NK-92 treated with Interleukin-12 subunit alpha and Interleukin-12 subunit beta, amount 100 ng/mL, for 24 hours (cell line): ENCODE measurements at regions not wholly inside any gene's neighbourhood (a gene's known extent, or its start where the extent isn't known, plus 50 kb on each side); places are given as distances from the start of the nearest gene placed in this dataset.

Experiments
- DNase-seq: peaks from one replicate; lab custom pipeline; 2025; lab: John Stamatoyannopoulos, UW

DNA sequence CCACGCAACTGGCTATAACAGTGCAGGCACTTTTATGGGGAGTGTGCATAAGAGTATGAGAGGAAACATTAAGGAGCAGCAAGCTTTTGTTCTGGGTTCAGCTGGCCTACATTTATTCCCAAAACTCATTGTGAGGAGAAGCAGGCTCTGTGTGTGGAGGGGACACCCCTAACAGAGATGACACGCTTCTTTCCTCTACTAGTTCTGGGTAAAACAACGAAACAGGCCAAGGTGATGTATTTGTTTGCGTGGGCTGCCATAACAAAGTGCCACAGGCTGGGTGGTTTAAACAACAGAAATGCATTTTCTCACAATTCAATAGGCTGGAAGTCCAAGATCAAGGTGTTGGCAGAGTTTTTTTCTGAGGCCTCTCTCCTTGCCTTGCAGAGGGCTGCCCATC, 488.6 kb downstream of the MID1IP1 start:
- no peak for DNase-seq

GRCh38 chrX:39293203-39293602, 491.9 kb downstream of the MID1IP1 start:
- DNase-seq, result no peak

- no peak for DNase-seq
These were observed 495.2 kb downstream of the MID1IP1 start for GRCh38 chrX:39296472-39296871.

DNA sequence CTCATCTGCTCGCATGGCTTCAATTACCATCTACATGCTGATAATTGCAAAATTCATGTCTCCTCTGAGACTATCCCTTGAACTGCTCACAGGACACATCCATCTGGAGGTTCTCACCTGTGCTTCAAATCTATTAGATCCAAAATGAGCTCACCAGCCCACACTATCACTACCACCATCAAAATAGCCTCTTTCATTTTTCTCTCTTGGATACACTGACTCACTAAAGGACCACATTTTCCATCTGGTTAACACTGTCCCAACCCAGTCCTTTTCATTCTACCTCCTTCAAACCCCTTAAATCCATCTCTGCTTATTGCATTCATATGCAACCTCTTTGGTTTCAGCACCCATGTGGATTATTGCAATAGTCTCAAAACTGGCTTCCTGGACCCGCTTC, 497.6 kb downstream of the MID1IP1 start:
- no peak for DNase-seq

- no peak for DNase-seq
These were observed 498.4 kb downstream of the MID1IP1 start for GRCh38 chrX:39299615-39300014.

DNA sequence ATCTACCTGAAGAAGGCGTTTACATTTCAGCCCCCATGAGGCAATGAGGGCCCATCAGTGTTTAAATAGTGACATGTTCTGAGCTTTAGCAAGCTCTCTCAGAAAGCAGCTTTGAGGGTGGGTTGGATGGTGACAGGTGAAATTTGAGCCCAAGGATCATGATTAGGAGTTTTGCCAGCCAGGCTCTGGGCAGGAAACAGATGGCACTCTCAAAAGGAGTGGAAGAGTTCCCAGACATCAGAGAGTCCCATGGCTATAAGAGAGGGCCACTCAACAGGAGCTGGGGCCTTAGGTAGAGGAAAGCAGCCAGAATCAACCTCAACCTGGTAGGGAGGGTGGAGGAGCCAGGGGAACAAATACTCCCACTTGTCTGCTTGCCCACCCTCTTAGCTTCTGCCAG, 499.8 kb downstream of the MID1IP1 start:
- no peak for DNase-seq

- DNase-seq, result no peak
These were observed 501.6 kb downstream of the MID1IP1 start for GRCh38 chrX:39302838-39303237.

GRCh38 chrX:39304746-39305145, 503.5 kb downstream of the MID1IP1 start:
- DNase-seq, result no peak

GRCh38 chrX:39307488-39307887, 506.2 kb downstream of the MID1IP1 start:
- no peak for DNase-seq

DNA sequence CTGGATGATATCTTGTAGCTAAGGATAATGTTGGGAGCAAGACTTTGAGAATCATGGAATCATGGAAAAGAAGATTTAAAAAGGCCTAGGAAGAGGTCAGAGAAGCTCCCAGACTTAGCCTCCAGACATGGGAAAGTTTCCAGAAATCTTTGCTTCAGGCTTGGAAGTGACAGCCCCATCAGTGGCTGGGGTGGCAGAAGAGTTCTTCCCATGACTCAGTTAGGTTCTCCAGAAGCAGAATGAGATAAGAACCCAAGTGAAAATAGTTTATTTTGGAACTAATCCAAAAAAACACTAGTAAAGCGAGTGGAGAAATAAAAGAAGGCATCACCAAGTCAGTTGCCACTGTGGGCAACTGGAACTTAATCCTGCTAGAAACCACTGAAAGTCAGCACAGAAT, 506.9 kb downstream of the MID1IP1 start:
- DNase-seq, result no peak

DNA sequence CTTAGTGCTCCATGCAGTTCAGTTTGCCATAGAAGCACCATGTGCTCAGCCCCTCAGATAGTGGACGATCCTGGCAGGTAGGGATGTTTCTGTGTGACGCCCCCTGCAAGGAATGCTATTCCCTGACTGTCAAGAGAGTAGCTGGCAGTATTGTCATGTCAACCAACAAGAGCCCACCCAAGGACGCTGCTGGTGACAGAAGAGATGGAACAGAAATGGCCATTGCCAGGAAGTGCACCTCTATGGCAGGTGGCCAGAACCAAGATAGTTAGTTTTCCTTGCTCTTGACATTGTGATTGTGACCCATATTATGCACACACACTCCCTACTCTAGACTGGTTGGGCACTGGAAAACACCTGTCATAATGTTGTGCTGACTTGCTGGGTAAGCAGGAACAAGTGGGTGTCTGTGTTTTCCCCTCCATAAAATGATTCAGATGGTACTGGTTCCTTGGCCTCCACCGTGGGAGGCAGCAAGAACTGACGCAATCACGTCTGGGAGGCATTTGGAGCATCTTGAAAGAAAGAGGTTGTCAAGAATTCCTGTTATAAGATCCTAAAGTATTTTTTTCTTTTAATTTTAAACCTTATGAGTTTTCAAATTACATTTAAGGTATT, 507.9 kb downstream of the MID1IP1 start:
- DNase-seq, result no peak

- no peak for DNase-seq
These were observed 508.5 kb downstream of the MID1IP1 start for GRCh38 chrX:39309721-39310152.

GRCh38 chrX:39310891-39311290, 509.6 kb downstream of the MID1IP1 start:
- DNase-seq, result no peak

GRCh38 chrX:39311646-39312045, 510.4 kb downstream of the MID1IP1 start:
- no peak for DNase-seq

- no peak for DNase-seq
These were observed 511.9 kb downstream of the MID1IP1 start for GRCh38 chrX:39313146-39313545.

DNA sequence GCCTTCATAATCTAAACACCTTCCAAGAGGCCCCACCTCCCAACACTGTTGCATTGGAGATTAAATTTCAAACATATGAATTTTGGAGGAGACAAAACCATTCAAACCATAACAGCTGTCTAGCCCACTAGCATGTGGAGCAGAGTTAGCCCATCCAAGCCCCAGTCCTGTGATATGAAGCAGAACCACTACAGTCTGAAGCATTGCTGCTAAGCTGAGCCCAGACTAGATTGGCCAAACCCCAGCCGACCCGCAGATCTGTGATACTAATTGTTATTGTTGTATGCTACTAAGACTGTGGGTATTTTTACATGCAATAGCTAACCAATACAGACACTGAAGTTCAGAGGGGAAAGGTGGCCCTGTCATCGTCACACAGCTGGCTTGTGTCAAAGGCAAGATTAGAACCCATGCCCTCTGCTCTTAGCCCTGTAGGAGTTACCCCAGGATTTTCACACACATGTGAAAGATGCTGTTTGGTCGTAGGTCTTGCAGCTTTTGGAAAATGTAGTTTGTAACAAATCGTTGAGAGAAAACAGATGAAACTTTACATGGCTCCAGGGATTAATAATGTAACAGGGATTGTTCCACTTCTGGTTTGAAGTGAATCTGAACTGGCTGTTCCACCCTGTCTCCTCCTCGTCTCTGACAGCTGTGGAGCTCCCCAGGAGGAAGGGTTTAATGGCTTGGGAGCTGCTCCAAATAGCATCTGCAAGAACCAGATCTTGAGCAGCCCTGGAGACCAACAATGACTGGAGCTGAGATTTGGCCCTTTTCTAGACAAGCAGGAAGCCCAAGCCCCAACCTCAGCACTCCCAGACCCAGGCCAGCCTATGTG, 517.5 kb downstream of the MID1IP1 start:
- no peak for DNase-seq

DNA sequence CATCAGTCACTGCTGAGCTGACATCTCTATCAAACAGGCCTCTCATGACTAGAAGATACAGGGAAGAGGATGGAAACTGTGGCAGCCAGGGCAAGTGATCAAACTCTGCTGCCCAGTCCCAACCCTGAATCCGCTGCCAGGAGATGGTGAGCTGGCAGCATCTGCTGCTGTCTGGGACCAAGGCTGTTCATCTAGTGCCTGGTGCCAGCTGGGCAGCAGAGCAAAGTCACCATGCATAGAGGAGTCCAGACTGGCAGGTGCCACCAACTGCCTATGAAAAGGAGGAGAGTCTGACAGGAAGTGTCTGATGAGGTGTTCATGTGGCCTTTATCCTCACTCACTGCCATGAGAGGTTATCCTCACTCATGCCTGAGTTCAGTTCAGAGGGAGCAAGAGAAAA, 518.9 kb downstream of the MID1IP1 start:
- DNase-seq, result no peak

DNA sequence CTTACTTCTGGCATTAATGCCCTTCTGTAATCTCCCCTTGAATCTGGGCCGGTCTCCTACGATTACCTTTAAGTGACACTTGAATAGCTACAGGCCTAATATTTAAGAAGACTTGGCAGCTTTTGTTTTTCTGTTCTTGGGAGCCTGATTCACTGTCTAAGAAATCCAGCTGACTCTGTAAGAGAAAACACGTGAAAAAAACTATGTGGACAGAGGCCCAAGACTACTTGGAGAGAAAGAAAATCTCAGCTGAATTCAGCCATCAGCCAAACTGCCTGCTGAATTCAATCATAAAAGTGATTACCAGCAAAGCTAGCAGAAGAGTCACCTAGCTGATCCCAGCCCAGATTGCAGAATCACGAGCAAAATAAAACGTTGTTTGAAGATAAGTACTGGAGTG, 521.2 kb downstream of the MID1IP1 start:
- no peak for DNase-seq

GRCh38 chrX:39324233-39324930, 523.1 kb downstream of the MID1IP1 start:
- DNase-seq, result no peak

DNA sequence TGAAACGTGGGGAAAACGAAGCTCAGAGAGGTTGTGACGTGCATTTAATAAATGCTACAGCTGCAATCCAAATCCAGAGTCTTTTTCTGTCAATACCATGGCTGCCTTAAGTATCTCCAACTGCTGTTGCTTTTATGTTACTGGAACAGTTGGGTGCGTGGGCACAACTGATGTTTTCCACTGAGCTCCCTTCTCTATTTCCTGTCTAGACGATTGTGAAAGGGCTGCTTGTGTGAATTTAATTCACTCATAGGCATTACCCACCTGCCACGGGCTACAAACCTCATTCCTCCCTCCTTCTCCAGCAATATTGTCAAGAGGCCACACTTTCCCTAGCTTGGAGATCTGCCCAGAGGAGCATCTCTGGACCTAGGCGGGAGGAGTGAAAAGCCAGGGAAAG, 526.0 kb downstream of the MID1IP1 start:
- no peak for DNase-seq

DNA sequence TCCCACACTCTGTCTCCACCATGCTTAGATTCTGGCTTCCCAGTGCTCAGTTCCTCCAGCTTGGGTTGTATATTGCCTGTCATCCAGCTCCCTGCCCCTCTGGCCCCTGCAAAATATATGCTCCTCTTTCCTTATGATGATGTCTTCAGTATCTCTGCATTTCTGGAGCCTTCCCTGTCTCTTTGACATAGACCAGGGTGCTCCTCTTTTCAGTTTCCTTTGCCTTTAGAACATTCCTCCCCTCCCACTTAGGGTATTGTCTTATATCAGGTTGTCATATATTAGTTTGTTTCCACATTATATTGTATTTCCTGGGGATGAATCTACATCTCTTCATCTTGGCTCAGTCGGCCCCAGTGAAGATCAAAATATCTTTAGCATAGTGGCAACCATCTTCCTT, 526.4 kb downstream of the MID1IP1 start:
- no peak for DNase-seq

DNA sequence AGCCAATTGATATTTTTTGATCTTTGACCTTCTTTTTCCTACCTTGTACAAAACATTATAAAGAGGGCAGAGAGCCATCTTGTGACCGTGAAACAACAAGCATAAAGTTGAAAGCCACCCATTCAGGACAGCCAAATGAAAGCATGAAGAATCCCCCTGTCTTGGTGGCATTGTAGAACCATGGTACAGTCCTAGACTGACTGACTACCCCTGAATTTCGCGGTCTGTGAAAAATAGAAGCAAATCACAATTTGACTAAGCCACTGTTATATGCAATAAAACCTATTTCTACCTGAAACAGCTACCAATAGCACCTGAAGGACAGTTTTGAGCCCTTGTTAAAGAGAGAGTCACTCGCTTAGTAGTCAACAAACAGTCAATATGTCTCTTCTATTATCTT, 527.4 kb downstream of the MID1IP1 start:
- no peak for DNase-seq

DNA sequence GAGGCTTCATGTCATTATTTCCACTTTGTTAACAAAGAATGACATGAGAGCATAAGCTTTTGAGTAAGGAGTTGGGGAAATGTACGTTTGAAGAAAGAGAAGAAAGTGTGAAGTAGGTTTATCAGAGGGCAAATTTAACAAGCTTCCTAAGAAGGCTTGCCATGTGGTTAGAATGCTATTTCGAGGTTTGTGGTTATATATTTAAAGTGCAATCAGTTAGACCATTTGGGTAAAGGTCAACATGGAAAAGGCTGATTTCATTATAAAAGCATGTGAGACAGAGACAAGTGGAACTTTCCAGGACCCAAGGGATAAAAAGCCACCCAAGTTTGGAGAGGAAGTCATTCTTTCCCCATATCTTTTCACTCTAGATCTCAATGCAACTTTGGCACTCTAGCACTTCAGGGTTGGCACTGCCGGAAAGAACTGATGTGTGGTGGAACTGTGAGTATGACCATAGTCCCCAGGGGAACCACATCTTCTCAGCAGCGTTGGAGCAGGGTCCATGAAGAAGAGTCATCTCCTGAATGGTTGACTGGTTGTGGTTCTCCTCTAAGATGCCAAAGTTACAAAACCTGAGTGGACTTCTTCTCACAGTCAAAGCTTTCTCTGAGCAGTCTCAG, 529.9 kb downstream of the MID1IP1 start:
- DNase-seq, result no peak
